Memory B cell (primary cell): ENCODE measurements at regions not wholly inside any gene's neighbourhood (a gene's known extent, or its start where the extent isn't known, plus 50 kb on each side); places are given as distances from the start of the nearest gene placed in this dataset.

Experiments
- ATAC-seq: fragments of 150-1000 bp; cut with Tn5 transposase; 2 replicates; pipeline ENCODE4 v1.10.0; 2021; ENCODE audit warnings: low read depth, mild to moderate bottlenecking, moderate library complexity
- DNase-seq, 2 donors: peaks; one replicate each; pipeline ENCODE4 v3.0.0; 2022; ENCODE audit warnings: low spot score in 2 of 2
- H3K27ac Mint-ChIP-seq: one replicate; pipeline ENCODE4 v1.8.0; 2022; ENCODE audit warnings: mild to moderate bottlenecking, moderate library complexity, mixed read lengths
- H3K27me3 Mint-ChIP-seq: one replicate; pipeline ENCODE4 v1.8.0; 2022; ENCODE audit warnings: mixed read lengths
- H3K36me3 Mint-ChIP-seq: one replicate; pipeline ENCODE4 v1.8.0; 2022; ENCODE audit warnings: mild to moderate bottlenecking, mixed read lengths
- H3K4me1 Mint-ChIP-seq: one replicate; pipeline ENCODE4 v1.8.0; 2022; ENCODE audit warnings: mixed read lengths
- H3K4me3 Mint-ChIP-seq: one replicate; pipeline ENCODE4 v1.8.0; 2022; ENCODE audit warnings: mild to moderate bottlenecking, moderate library complexity, mixed read lengths
- H3K9me3 Mint-ChIP-seq: one replicate; pipeline ENCODE4 v1.8.0; 2022; ENCODE audit warnings: mixed read lengths

- no peak for DNase-seq
- ATAC-seq: no peak
- peaks cover 10% of the 10 kb centered on the region for H3K4me1 Mint-ChIP-seq
- no peak overlapping the region for H3K27ac Mint-ChIP-seq
- no peaks in the 10 kb centered on the region for H3K36me3 Mint-ChIP-seq
- no peak overlapping the region for H3K4me3 Mint-ChIP-seq
- H3K27me3 Mint-ChIP-seq: peaks cover 1% of the 10 kb centered on the region
- no peaks in the 10 kb centered on the region for H3K9me3 Mint-ChIP-seq
These were observed 186.2 kb downstream of the TMEM38B start for GRCh38 chr9:105880517-105880916.

DNA sequence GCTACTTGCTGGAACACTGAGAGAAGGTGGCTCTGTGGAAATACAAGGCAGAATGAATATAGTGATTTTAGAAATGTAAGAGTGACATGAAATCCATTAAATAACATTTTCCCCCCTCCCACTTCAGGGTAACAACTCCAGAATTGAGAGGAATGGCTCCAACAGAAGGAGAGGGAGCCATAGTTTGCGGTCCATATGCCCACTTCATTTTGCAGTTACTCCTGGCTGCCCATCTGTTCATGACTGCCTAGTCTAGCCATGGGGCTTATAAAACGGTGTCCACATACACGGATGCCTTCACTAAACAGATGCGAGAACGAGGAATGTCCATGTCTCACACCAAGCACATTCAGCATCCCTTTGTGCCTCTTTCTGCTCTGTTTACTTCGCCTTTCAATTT lies 186.7 kb downstream of the TMEM38B start:
- no peak for ATAC-seq

DNA sequence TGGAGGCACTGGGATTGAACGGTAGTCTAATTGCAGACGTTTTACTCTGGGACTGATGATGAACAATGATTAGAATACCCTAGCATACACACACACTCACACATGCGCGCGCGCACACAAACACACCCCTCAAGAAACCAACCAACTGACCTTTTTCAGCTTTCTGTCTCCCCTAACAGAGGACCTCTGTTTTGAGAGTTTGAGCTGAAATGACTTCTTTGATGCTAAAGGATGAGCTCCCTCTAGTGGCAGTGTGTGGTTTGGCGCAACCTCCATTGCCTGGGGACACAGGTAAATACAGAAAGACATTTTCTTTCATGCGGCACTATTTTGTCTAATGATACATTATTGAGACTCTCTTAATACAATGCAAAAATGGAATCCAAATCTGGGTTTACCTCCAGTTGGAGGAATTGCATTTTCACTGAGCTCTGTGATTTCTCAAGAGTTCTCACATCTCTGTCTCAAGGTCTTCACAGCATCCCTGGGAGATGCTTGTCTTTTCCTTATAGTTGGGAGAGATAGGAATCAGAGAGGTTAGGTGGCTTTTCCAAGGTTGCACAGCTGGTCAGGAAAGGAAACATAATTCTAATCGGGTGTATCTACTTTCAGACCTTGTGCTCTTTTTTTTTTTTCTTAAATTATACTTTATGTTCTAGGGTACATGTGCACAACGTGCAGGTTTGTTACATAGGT lies 187.5 kb downstream of the TMEM38B start:
- Mint-ChIP-seq H3K4me1 (peaks cover 10% of the 10 kb centered on the region), H3K27ac (no peak overlapping the region), H3K4me3 (no peak overlapping the region), H3K9me3 (no peaks in the 10 kb centered on the region), H3K36me3 (no peaks in the 10 kb centered on the region), H3K27me3 (peaks cover 4% of the 10 kb centered on the region)
- peak; percentile 62 for ATAC-seq
- DNase-seq: peak; percentile 57 to 62

More for the DNA sequence above, 186.7 kb downstream of the TMEM38B start:
- no peak overlapping the region for H3K27ac Mint-ChIP-seq
- H3K4me3 Mint-ChIP-seq: no peak overlapping the region
- DNase-seq: no peak
- H3K9me3 Mint-ChIP-seq: no peaks in the 10 kb centered on the region
- peaks cover 3% of the 10 kb centered on the region for H3K27me3 Mint-ChIP-seq
- H3K36me3 Mint-ChIP-seq: no peaks in the 10 kb centered on the region
- peaks cover 10% of the 10 kb centered on the region for H3K4me1 Mint-ChIP-seq

GRCh38 chr9:105883847-105884246 lies 189.5 kb downstream of the TMEM38B start:
- Mint-ChIP-seq H3K4me1 (peaks cover 7% of the 10 kb centered on the region), H3K27me3 (peaks cover 7% of the 10 kb centered on the region), H3K36me3 (no peaks in the 10 kb centered on the region), H3K9me3 (no peaks in the 10 kb centered on the region), H3K27ac (no peak overlapping the region), H3K4me3 (no peak overlapping the region)
- no peak for DNase-seq
- no peak for ATAC-seq

DNA sequence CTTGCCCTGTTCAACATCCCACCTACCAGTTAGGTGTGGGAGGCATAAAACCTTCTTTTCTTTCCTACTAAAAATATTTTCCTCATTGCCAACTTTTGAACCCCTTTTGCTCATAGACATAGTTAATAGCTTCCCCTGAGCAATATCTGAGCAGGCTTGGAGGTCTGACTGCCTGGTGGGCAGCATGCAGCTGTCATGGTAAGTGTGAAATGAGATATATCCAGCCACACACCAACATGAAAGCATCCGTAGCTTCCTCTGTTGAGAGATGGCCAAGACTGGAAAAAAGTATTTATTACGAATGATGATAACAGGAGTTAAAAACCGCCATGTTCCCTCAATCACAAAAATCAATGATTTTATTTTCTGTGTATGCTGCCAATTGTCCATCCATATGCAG lies 190.1 kb downstream of the TMEM38B start:
- Mint-ChIP-seq H3K9me3 (no peaks in the 10 kb centered on the region), H3K4me3 (no peak overlapping the region), H3K27me3 (peaks cover 7% of the 10 kb centered on the region), H3K27ac (no peak overlapping the region), H3K36me3 (no peaks in the 10 kb centered on the region), H3K4me1 (peaks cover 2% of the 10 kb centered on the region)
- ATAC-seq (no peak), DNase-seq (no peak)

DNA sequence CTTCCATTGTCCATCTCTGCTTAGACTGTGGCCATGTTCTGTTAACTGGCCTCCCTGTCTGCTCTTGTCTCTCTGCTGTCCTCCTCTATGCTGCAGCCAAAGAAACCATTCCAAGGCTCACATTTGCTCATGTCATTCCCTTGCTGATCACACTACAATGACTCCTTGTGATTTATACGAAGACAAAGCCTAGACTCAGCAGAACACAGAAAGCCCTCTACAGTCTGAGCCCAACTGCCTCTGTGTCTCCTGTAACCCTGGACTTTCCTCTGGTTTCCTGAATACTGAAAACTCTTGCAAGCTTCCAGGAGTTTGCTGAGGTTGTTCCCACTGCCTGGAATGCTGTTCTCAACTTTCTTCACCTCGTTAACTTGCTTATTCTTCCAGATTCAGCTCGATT lies 191.8 kb downstream of the TMEM38B start:
- no peak for ATAC-seq
- H3K27ac Mint-ChIP-seq: no peak overlapping the region
- H3K4me1 Mint-ChIP-seq: peaks cover 2% of the 10 kb centered on the region
- no peaks in the 10 kb centered on the region for H3K36me3 Mint-ChIP-seq
- no peak for DNase-seq
- peaks cover 7% of the 10 kb centered on the region for H3K27me3 Mint-ChIP-seq
- no peaks in the 10 kb centered on the region for H3K9me3 Mint-ChIP-seq
- no peak overlapping the region for H3K4me3 Mint-ChIP-seq

- H3K27me3 Mint-ChIP-seq: peaks cover 9% of the 10 kb centered on the region
- no peaks in the 10 kb centered on the region for H3K36me3 Mint-ChIP-seq
- peaks cover 2% of the 10 kb centered on the region for H3K4me1 Mint-ChIP-seq
- no peaks in the 10 kb centered on the region for H3K9me3 Mint-ChIP-seq
- H3K4me3 Mint-ChIP-seq: no peak overlapping the region
- ATAC-seq (no peak), DNase-seq (no peak)
- H3K27ac Mint-ChIP-seq: no peak overlapping the region
These were observed 193.3 kb downstream of the TMEM38B start for GRCh38 chr9:105887679-105888078.

- H3K27ac Mint-ChIP-seq: no peak overlapping the region
- DNase-seq (no peak), ATAC-seq (no peak)
- no peak overlapping the region for H3K4me3 Mint-ChIP-seq
- no peaks in the 10 kb centered on the region for H3K4me1 Mint-ChIP-seq
- H3K36me3 Mint-ChIP-seq: no peaks in the 10 kb centered on the region
- H3K27me3 Mint-ChIP-seq: peaks cover 12% of the 10 kb centered on the region
- H3K9me3 Mint-ChIP-seq: no peaks in the 10 kb centered on the region
These were observed 195.9 kb downstream of the TMEM38B start for GRCh38 chr9:105890046-105890822.

DNA sequence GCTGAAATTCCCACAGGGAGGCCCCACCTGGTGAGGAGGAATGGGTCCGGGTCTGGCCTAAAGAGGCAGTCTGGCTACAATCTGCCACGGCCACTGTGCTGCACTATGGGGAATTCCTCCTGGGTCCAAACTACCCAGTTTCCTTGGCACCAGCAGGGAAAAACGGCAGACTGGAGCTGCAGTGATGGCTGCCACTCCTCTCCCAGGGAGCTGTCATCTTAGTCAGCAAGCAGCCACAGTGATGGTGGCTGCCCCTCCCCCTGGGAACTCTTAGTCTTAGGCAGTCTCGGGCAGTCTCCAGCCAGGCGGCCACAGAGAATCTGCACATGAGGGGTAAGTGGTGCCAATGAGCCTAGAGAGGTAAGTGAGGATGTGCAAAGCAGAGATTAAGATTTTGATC lies 205.8 kb downstream of the TMEM38B start:
- DNase-seq: no peak
- Mint-ChIP-seq H3K4me3 (no peak overlapping the region), H3K4me1 (no peaks in the 10 kb centered on the region), H3K27ac (no peak overlapping the region), H3K9me3 (peaks cover 4% of the 10 kb centered on the region), H3K27me3 (peaks cover 5% of the 10 kb centered on the region), H3K36me3 (no peaks in the 10 kb centered on the region)
- no peak for ATAC-seq

DNA sequence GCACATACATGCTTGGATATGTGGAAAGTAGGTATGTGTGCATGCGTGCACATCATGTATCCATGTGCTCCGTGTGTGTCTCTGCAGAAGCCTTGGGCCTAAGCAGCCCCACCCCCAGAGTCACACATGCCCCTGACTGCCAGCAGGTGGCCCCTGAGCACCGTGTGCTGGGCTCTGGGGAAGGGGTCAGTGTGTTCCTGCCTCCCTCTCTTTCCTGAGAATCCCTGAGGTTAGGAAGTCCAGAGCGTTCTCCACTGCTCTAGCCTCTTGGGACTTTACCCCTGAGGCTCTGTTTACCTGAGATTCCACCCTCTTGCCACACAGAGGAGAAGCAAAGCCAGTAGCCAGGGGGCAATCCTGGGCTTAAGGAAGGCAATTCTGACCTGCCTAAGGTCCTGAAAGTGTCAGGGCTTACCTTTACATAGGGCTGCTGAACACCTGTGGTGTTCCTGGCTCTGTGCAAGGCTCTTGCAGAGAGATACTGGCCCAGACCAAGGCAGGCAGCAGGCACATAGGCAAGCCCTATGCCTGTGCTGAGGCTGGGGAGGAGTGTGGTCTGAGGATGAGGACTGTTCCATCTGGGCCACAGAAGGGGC lies 207.3 kb downstream of the TMEM38B start:
- ATAC-seq: no peak
- no peak overlapping the region for H3K27ac Mint-ChIP-seq

GRCh38 chr9:105908069-105908468 lies 213.7 kb downstream of the TMEM38B start:
- no peaks in the 10 kb centered on the region for H3K4me1 Mint-ChIP-seq
- no peak overlapping the region for H3K4me3 Mint-ChIP-seq
- H3K27ac Mint-ChIP-seq: no peak overlapping the region
- no peaks in the 10 kb centered on the region for H3K36me3 Mint-ChIP-seq
- no peak for ATAC-seq
- DNase-seq: no peak
- no peaks in the 10 kb centered on the region for H3K27me3 Mint-ChIP-seq
- H3K9me3 Mint-ChIP-seq: peaks cover 2% of the 10 kb centered on the region

More for the DNA sequence above, 207.3 kb downstream of the TMEM38B start:
- DNase-seq: no peak
- Mint-ChIP-seq H3K36me3 (no peaks in the 10 kb centered on the region), H3K4me3 (no peak overlapping the region), H3K27me3 (peaks cover 5% of the 10 kb centered on the region), H3K9me3 (peaks cover 6% of the 10 kb centered on the region), H3K4me1 (no peaks in the 10 kb centered on the region)

- ATAC-seq (no peak), DNase-seq (no peak)
- H3K9me3 Mint-ChIP-seq: peaks cover 2% of the 10 kb centered on the region
- H3K27me3 Mint-ChIP-seq: no peaks in the 10 kb centered on the region
- H3K27ac Mint-ChIP-seq: no peak overlapping the region
- no peaks in the 10 kb centered on the region for H3K36me3 Mint-ChIP-seq
- H3K4me3 Mint-ChIP-seq: no peak overlapping the region
- no peaks in the 10 kb centered on the region for H3K4me1 Mint-ChIP-seq
These were observed 217.0 kb downstream of the TMEM38B start for GRCh38 chr9:105911104-105911911.

DNA sequence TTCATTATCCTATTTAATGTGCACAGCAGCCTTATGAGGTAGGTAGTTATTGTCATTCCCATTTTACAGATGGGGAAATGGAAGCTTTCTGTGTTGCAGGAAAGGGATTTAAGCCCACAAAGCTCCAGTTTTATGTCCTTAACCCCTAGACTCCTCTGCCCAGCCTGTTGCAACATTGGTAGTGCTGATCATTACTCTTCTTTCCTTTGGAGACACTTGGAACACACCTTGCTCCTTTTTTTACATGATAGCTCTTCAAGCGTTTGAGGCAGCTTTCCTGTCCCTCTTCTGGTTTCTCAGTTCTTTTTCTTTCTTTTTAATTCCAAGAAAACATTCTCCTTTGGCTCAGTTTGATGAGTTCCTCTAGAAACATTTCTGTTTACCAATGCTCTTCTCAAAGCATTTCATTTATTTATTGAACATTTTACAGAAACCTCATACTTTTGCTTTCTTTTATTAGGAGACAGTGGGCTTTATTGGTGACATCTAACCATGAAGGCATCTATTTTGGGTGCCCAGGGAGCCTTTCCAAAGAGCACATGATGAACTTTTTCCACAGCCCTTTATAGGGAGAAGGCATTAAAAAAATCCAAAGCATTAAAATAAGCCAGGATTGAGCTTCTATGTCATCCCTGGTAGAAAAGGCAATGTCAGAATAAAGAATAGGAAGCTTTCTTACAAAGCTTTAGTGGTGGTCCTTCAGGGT lies 218.0 kb downstream of the TMEM38B start:
- ATAC-seq (no peak), DNase-seq (no peak)
- Mint-ChIP-seq H3K36me3 (no peaks in the 10 kb centered on the region), H3K27ac (no peak overlapping the region), H3K4me3 (no peak overlapping the region), H3K27me3 (no peaks in the 10 kb centered on the region), H3K9me3 (no peaks in the 10 kb centered on the region), H3K4me1 (no peaks in the 10 kb centered on the region)
